SU-DHL-6 (cell line): ENCODE measurements at regions not wholly inside any gene's neighbourhood (a gene's known extent, or its start where the extent isn't known, plus 50 kb on each side); places are given as distances from the start of the nearest gene placed in this dataset.

Experiments used
- EZH2phosphoT487 ChIP-seq: fragments of 200-600 bp; sonication (generic), shearing (Covaris generic); conservative IDR thresholded peaks from 2 replicates; pipeline ENCODE4 v1.6.1; 2018; ENCODE audit warnings: mild to moderate bottlenecking, antibody characterized with exemption, low read length, moderate library complexity, mixed read lengths
- TF ChIP-seq, protein P1 (sequence below): fragments of 200-600 bp; sonication (generic); IDR thresholded peaks from one replicate; pipeline ENCODE4 v1.5.1; 2017; ENCODE audit warnings: antibody characterized with exemption, mild to moderate bottlenecking, low read length, moderate library complexity; ENCODE audit not compliant: insufficient read depth, poor library complexity, severe bottlenecking

DNA sequence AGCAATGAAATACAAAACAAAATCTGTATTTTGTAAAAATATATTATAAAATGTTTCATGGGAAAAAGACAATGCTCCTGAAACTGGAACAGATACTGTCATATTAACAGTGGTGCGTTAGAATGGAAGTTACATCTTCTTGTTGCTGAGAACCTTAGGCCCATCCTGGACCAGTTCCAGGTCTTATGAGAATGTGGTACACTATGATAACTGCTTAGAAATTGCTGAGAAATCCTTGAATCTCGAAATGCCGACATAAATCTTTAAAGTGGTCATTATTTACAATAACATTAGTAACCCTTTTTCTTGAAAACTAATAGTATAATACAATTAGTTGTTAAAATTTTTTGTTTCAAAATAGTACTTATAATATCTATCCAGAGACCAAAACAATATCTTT lies 747.9 kb upstream of the NCAM2 start:
- TF ChIP-seq, protein P1, sequence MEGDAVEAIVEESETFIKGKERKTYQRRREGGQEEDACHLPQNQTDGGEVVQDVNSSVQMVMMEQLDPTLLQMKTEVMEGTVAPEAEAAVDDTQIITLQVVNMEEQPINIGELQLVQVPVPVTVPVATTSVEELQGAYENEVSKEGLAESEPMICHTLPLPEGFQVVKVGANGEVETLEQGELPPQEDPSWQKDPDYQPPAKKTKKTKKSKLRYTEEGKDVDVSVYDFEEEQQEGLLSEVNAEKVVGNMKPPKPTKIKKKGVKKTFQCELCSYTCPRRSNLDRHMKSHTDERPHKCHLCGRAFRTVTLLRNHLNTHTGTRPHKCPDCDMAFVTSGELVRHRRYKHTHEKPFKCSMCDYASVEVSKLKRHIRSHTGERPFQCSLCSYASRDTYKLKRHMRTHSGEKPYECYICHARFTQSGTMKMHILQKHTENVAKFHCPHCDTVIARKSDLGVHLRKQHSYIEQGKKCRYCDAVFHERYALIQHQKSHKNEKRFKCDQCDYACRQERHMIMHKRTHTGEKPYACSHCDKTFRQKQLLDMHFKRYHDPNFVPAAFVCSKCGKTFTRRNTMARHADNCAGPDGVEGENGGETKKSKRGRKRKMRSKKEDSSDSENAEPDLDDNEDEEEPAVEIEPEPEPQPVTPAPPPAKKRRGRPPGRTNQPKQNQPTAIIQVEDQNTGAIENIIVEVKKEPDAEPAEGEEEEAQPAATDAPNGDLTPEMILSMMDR, result no peak
- TF ChIP-seq EZH2phosphoT487, result no peak
